Uterus (tissue), 2 donors: ENCODE measurements at regions not wholly inside any gene's neighbourhood (a gene's known extent, or its start where the extent isn't known, plus 50 kb on each side); places are given as distances from the start of the nearest gene placed in this dataset.

Experiments used
- POLR2A ChIP-seq, 2 donors: fragments of 450-650 bp; IDR thresholded peaks; one replicate each; pipeline ENCODE4 v1.6.1; 2016; ENCODE audit warnings: antibody characterized with exemption in 2 of 2, mild to moderate bottlenecking in 1 of 2, moderate library complexity in 1 of 2
- TF ChIP-seq, protein P1 (sequence below), 4 experiments: fragments of 200-600 bp in 2 of 4; fragments of 450-650 bp in 2 of 4; sonication (generic) in 2 of 4; IDR thresholded peaks; one replicate each; pipeline ENCODE4 v1.5.1; 2016 to 2019; ENCODE audit warnings: antibody characterized with exemption in 4 of 4, mild to moderate bottlenecking in 2 of 4, moderate library complexity in 1 of 4

GRCh38 chr3:139263798-139264197, 80.0 kb upstream of the MRPS22 start:
- TF ChIP-seq, protein P1, sequence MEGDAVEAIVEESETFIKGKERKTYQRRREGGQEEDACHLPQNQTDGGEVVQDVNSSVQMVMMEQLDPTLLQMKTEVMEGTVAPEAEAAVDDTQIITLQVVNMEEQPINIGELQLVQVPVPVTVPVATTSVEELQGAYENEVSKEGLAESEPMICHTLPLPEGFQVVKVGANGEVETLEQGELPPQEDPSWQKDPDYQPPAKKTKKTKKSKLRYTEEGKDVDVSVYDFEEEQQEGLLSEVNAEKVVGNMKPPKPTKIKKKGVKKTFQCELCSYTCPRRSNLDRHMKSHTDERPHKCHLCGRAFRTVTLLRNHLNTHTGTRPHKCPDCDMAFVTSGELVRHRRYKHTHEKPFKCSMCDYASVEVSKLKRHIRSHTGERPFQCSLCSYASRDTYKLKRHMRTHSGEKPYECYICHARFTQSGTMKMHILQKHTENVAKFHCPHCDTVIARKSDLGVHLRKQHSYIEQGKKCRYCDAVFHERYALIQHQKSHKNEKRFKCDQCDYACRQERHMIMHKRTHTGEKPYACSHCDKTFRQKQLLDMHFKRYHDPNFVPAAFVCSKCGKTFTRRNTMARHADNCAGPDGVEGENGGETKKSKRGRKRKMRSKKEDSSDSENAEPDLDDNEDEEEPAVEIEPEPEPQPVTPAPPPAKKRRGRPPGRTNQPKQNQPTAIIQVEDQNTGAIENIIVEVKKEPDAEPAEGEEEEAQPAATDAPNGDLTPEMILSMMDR (IDR thresholded peaks at IDR 0.05) = no peak
- TF ChIP-seq POLR2A (IDR thresholded peaks at IDR 0.05) = no peak
